Skeletal muscle satellite cell (primary cell): ENCODE measurements at regions not wholly inside any gene's neighbourhood (a gene's known extent, or its start where the extent isn't known, plus 50 kb on each side); places are given as distances from the start of the nearest gene placed in this dataset.

ENCODE experiments used
- H3K27me3 ChIP-seq: 2 replicates; pipeline ENCODE4 v1.7.0; 2013; ENCODE audit warnings: low read length; ENCODE audit not compliant: control insufficient read depth, insufficient read depth
- H3K36me3 ChIP-seq: 2 replicates; pipeline ENCODE4 v1.7.0; 2013; ENCODE audit warnings: mild to moderate bottlenecking, control low read depth, low read length; ENCODE audit not compliant: insufficient read depth
- H3K4me1 ChIP-seq: 2 replicates; pipeline ENCODE4 v1.7.0; 2013; ENCODE audit warnings: low read length; ENCODE audit not compliant: control insufficient read depth, insufficient read depth
- H3K4me2 ChIP-seq: 2 replicates; pipeline ENCODE4 v1.7.0; 2013; ENCODE audit warnings: mild to moderate bottlenecking, low read length
- H3K4me3 ChIP-seq: 2 replicates; pipeline ENCODE4 v1.7.0; 2013; ENCODE audit warnings: low read length
- H3K9ac ChIP-seq: 2 replicates; pipeline ENCODE4 v1.7.0; 2013; ENCODE audit warnings: mild to moderate bottlenecking, low read depth, low read length, moderate library complexity
- H3K9me3 ChIP-seq: replicated peaks from 2 replicates; pipeline ENCODE4 v1.7.0; 2013; ENCODE audit warnings: mild to moderate bottlenecking, control low read depth, low read length

DNA sequence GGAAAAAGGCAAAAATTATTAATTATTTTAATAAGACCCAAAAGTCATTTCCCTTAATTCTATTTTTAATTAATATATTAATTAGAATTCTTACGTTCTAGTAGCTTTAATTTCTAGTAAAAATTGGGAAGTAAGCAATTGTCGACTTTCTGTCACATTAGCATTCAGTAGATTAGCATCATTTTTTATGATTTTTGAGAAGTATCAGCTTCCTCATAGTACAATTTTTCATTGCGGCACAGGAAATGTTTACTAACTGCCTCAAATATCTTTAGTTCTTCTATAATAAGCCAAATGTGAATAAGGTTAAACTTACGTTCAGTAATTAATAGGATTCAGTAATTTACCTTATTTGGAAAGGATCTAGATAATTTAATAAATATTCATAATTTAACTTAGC lies 687.4 kb downstream of the EPM2A start:
- H3K27me3 ChIP-seq: no peaks in the 10 kb centered on the region
- H3K9me3 ChIP-seq: no peaks in the 10 kb centered on the region
- H3K4me2 ChIP-seq: no peak overlapping the region
- H3K4me1 ChIP-seq: peaks cover 14% of the 10 kb centered on the region
- no peak overlapping the region for H3K4me3 ChIP-seq
- H3K9ac ChIP-seq: no peak overlapping the region
- H3K36me3 ChIP-seq: no peaks in the 10 kb centered on the region

DNA sequence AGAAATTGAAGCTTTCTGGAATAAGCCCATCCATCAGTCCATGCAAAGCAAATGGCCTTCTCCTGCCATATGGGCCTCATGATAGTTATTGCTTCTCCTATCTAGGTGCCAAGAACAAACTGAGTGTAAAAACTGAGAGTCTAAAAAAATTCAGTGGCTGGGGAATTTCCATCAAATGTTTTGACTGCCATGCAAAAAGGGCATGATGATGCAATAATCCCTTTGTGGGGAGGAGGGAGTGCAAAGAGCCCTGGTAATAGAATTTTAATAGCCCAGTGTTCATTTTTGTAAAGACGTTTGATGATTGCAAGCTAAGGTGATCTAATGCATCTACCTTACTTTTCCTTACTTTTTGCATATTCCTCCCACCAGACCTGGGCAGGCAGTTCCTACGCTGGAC lies 683.7 kb downstream of the EPM2A start:
- Histone ChIP-seq H3K4me1 (no peaks in the 10 kb centered on the region), H3K9ac (no peak overlapping the region), H3K36me3 (no peaks in the 10 kb centered on the region), H3K27me3 (no peaks in the 10 kb centered on the region), H3K4me2 (no peak overlapping the region), H3K9me3 (no peaks in the 10 kb centered on the region), H3K4me3 (no peak overlapping the region)

DNA sequence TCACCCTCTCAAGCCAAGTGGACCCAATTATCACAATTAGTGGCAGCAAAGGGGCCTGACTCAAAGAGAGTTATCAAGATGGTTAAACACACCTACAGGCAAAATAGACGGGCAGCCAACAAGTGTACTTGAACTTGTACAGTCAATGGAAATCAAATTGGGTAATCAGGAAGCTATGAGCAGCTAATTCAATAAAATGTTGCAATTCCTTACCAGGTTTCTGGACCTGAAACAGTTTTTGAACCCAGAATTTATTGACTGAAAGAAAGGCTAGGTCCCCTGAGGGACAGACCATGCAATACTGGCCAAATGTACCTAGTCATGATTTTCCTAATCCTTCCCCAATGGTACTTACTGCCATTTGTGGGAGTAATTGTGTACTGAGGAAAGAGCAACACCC lies 679.8 kb downstream of the EPM2A start:
- Histone ChIP-seq H3K36me3 (no peaks in the 10 kb centered on the region), H3K9me3 (no peaks in the 10 kb centered on the region)

DNA sequence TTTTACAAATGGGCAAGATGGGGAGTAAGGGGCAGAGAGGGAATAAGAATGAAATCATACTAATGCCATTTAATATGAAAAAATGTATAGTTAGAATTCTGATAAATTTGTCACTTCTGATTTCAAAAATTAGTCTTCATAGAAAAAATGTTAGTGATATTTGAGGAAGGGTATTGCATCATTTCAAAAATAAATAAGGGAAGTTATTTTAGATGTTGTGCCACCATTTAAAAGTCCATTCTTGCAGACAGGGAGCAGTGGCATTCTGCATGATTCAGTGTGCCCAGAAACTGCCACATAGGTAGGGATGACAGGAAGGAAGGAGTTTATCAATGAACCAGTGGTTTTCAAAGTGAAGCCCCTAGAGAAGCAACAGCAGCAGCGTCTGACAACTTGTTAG lies 674.6 kb downstream of the EPM2A start:
- H3K36me3 ChIP-seq: no peaks in the 10 kb centered on the region
- H3K4me1 ChIP-seq: peaks cover 5% of the 10 kb centered on the region
- no peaks in the 10 kb centered on the region for H3K9me3 ChIP-seq
- no peak overlapping the region for H3K4me2 ChIP-seq
- H3K4me3 ChIP-seq: no peak overlapping the region
- H3K27me3 ChIP-seq: no peaks in the 10 kb centered on the region
- no peak overlapping the region for H3K9ac ChIP-seq

More for the DNA sequence above, 679.8 kb downstream of the EPM2A start:
- no peaks in the 10 kb centered on the region for H3K27me3 ChIP-seq
- no peak overlapping the region for H3K9ac ChIP-seq
- no peak overlapping the region for H3K4me3 ChIP-seq
- no peak overlapping the region for H3K4me2 ChIP-seq
- H3K4me1 ChIP-seq: no peaks in the 10 kb centered on the region

DNA sequence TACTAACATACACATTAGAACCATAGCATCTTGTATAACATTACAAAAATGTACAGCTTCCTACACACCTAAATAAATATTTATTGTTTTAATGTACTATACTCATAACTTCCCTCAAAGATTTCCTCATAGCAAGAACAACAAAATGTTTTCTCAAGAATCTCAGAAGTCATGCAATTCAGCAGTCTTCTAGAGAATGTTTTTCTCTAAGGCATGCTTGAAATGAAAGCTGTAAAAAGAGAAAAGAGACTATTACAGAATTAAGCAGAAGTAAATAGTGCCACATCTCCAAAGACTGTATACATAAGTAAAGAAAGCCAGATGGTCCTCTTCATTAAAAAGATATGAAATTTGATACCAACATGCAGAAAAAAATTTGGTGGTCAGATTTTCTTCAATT lies 672.2 kb downstream of the EPM2A start:
- H3K4me3 ChIP-seq: no peak overlapping the region
- no peaks in the 10 kb centered on the region for H3K27me3 ChIP-seq
- H3K9ac ChIP-seq: no peak overlapping the region
- no peak overlapping the region for H3K4me2 ChIP-seq
- H3K4me1 ChIP-seq: peaks cover 20% of the 10 kb centered on the region
- H3K9me3 ChIP-seq: no peaks in the 10 kb centered on the region
- no peaks in the 10 kb centered on the region for H3K36me3 ChIP-seq

DNA sequence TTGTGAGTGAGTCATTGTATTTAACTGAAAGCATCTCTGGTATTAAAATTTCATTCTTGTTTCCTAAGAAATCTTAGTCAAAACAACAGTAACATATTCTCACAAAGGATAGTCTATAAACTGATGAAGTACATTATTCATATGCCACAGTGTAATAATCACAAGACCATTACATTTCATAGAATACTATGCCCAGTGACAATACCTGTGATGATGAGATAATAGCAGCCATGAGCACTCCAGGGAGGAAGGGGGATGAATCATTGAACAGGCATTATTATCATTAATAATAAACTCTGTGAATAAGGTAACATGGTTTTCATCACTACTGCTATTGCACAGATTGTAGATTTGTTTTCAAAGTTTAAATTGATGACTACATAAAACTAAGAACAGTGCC lies 667.9 kb downstream of the EPM2A start:
- H3K27me3 ChIP-seq: no peaks in the 10 kb centered on the region
- no peaks in the 10 kb centered on the region for H3K9me3 ChIP-seq
- H3K4me2 ChIP-seq: peak overlapping the region; percentile 16
- H3K36me3 ChIP-seq: no peaks in the 10 kb centered on the region
- H3K4me1 ChIP-seq: peaks cover 39% of the 10 kb centered on the region
- H3K4me3 ChIP-seq: no peak overlapping the region
- H3K9ac ChIP-seq: no peak overlapping the region

DNA sequence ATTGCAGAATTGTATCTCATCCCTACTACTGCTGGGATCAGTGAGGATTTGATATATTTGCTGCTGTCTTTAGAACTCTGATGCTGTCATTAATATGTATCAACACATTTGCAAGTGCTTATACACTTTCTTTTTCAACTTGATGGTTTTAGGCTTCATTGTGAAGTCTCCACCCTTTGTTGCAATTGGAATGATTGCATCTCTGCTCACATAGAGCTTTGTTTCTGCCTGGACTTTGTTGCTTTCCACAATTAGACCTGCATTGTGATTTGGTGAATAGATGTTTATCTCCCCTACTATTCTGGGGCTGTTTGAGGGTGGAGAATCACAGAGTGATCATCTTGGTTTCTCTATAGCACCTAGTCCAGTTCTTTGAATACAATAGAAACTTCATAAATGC lies 666.7 kb downstream of the EPM2A start:
- no peaks in the 10 kb centered on the region for H3K9me3 ChIP-seq
- H3K4me1 ChIP-seq: peaks cover 34% of the 10 kb centered on the region
- H3K4me2 ChIP-seq: no peak overlapping the region
- no peak overlapping the region for H3K4me3 ChIP-seq
- H3K27me3 ChIP-seq: no peaks in the 10 kb centered on the region
- no peak overlapping the region for H3K9ac ChIP-seq
- H3K36me3 ChIP-seq: no peaks in the 10 kb centered on the region

DNA sequence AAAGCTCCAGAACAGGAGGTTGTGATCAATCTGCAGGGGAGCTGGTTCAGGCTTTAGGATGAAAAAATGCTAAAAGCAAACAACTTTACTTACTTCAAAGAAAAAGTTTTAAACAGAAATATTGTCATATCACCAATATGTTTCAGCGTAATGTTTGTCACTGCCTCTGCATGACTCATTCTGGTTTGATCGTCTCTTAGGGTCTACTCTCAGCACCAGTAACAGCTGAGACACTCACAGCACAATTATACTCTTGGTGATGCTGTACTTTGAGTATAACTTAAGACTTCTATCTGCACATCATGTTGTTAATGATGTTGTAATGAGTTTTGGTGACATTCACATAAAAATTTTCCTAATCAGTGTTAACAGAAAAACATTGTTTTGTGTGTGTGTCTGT lies 665.4 kb downstream of the EPM2A start:
- Histone ChIP-seq H3K27me3 (no peaks in the 10 kb centered on the region), H3K9ac (no peak overlapping the region), H3K4me3 (no peak overlapping the region), H3K4me1 (peaks cover 34% of the 10 kb centered on the region), H3K4me2 (no peak overlapping the region), H3K9me3 (no peaks in the 10 kb centered on the region), H3K36me3 (no peaks in the 10 kb centered on the region)

DNA sequence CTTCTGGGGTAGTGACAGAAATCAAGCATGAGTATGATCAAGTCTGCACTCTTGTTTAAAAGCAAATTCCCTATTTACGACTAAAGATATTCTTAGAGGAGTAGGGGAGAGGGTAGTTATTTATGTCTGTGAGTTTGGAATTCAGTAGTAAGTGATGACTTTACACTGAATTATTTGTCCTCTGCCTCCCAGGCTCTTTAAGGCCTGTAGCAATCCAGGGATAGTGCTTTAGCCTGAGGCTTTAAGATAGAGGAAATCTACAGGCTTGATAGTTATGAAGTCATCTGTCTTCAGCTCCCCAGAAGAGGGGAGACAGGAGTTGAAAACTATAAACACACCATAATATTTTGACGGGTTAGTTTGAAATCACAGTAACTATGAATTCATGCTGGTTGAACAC lies 664.5 kb downstream of the EPM2A start:
- Histone ChIP-seq H3K4me1 (peaks cover 34% of the 10 kb centered on the region), H3K4me3 (no peak overlapping the region), H3K4me2 (no peak overlapping the region), H3K9me3 (no peaks in the 10 kb centered on the region), H3K9ac (peak overlapping the region; percentile 9), H3K27me3 (no peaks in the 10 kb centered on the region), H3K36me3 (no peaks in the 10 kb centered on the region)

DNA sequence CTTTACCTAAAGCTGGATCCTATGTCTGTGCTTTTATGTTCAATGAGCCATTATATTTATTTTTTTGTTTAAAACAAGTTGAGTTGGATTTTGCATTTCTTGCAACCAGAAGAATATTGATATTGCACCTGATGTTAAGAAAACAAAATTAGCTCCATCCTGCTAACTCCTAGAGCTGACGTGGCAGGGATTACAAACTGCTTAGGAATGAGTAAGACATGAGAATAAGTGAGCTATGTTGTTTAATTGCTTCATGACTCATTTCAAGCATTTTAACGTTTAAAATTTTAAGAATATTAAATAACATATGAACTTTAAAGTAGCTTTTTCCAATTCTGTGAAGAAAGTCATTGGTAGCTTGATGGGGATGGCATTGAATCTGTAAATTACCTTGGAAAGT lies 663.5 kb downstream of the EPM2A start:
- Histone ChIP-seq H3K9me3 (no peaks in the 10 kb centered on the region), H3K4me3 (no peak overlapping the region), H3K36me3 (no peaks in the 10 kb centered on the region), H3K4me2 (no peak overlapping the region), H3K9ac (no peak overlapping the region), H3K4me1 (peaks cover 31% of the 10 kb centered on the region), H3K27me3 (no peaks in the 10 kb centered on the region)

DNA sequence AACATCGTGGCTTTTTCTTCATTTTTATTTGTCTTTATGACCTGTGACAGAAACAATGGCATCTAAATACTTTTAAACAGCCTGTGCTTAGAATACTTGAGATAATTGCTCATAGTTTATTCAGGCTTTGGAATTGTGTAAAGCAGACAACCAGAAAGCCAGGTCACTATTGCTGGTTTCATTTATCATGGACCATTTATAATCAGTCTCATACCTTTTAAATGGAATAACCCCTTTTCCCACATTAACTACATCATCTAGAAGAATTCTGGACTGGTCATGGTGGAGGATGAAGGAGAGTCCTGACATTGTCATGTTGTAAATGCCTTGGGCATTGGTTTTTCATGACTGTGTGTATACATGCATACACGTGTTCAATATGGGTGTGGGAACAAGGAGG lies 661.5 kb downstream of the EPM2A start:
- H3K9me3 ChIP-seq: no peaks in the 10 kb centered on the region
- no peak overlapping the region for H3K4me3 ChIP-seq
- H3K27me3 ChIP-seq: no peaks in the 10 kb centered on the region
- H3K9ac ChIP-seq: no peak overlapping the region
- H3K4me1 ChIP-seq: peaks cover 16% of the 10 kb centered on the region
- no peaks in the 10 kb centered on the region for H3K36me3 ChIP-seq
- no peak overlapping the region for H3K4me2 ChIP-seq

DNA sequence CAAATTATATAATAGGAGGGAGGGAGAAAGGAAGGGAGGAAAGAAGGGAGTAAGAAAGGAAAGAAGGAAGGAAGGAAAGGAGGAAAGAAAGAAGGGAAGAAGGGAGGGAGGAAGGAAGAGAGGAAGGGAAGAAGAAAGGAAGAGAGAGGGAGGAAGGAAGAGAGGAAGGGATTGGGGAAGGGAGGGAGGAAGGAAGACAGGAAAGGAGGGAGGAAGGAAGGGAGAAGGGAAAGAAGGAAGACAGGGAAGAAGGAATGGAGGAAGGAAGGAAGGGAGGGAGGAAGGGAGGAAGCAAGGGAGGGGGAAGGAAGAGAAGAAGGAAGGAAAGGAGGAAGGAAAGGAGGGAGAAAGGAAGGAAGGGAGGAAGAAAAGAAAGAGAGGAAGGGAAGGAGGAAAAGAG lies 660.5 kb downstream of the EPM2A start:
- no peak overlapping the region for H3K9ac ChIP-seq
- H3K4me3 ChIP-seq: no peak overlapping the region
- H3K36me3 ChIP-seq: no peaks in the 10 kb centered on the region
- no peaks in the 10 kb centered on the region for H3K27me3 ChIP-seq
- H3K9me3 ChIP-seq: no peaks in the 10 kb centered on the region
- peaks cover 16% of the 10 kb centered on the region for H3K4me1 ChIP-seq
- H3K4me2 ChIP-seq: no peak overlapping the region
